ENCODE measurements at regions not wholly inside any gene's neighbourhood (a gene's known extent, or its start where the extent isn't known, plus 50 kb on each side); places are given as distances from the start of the nearest gene placed in this dataset.

- TF ChIP-seq CHD7 (IDR thresholded peaks at IDR 0.05; ENCODE audit: low read depth, low read length) (no peak), BRD9 (IDR thresholded peaks at IDR 0.05; ENCODE audit: low read depth, partially characterized antibody) (no peak), TAF1 (IDR thresholded peaks at IDR 0.05; ENCODE audit: control insufficient read depth, extremely low read depth, insufficient read depth, low read length, severe bottlenecking) (no peak), ZNF668 (CRISPR knock-in tag; IDR thresholded peaks at IDR 0.05) (no peak), WHSC1 (IDR thresholded peaks at IDR 0.05; ENCODE audit: low read length) (no peak), ZNF76 (CRISPR knock-in tag; IDR thresholded peaks at IDR 0.05; ENCODE audit: borderline replicate concordance) (no peak)
Measured at GRCh38 chr2:136298631-136299030, 180.7 kb upstream of the CXCR4 start (continued).
